ENCODE measurements at regions not wholly inside any gene's neighbourhood (a gene's known extent, or its start where the extent isn't known, plus 50 kb on each side); places are given as distances from the start of the nearest gene placed in this dataset.

DNA sequence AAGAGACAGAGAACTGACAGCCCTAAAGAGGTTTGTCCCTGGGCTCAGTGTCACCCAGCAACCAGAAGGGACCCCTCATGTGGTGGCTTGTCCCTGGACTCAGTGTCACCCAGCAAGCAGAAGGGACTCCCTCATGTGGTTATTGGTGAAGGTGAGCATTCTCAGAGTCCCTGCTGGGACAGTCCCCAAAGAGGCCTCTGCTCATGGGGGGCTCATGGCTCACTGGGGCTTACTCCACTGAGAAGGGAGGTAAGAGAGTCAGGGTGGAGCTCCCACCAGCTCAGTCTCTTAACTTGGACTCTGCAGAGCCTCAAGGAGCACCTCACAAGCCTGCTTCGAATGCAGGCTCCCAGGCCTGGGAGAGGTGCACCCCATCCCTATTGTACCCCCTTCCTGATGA, 145.2 kb upstream of the COPS8 start:
- no peak for DNase-seq

DNA sequence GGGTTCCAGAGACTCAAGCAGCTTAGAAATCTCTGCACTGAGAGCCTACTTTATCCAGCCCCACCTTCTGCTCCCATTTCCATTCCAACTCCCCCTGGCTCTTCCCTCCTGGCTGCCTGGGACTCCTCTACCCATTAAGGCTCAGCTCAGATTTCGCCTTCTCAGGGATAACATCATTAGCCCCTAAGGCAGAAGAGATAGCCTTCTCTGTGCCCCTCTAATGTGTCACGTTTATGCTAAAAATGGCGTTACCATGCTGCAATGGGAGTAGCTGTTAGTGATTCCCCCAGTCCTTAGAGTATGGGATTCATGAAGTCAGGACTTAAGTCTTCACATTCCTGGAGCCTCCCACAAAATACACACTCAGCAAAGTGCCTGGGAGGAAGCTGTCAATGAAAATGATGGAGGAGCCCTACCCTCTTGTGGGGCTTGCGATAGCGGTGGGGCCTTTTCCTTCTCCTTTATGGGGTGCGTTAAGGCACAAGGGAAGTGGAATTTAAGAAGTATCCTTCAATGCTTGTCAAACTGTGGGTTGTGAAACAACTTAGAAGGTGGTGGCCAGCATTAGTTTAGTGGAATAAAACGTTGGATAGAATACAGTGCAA, 144.7 kb upstream of the COPS8 start:
- DNase-seq, result no peak

GRCh38 chr2:236941551-236941950, 144.1 kb upstream of the COPS8 start:
- no peak for DNase-seq

DNA sequence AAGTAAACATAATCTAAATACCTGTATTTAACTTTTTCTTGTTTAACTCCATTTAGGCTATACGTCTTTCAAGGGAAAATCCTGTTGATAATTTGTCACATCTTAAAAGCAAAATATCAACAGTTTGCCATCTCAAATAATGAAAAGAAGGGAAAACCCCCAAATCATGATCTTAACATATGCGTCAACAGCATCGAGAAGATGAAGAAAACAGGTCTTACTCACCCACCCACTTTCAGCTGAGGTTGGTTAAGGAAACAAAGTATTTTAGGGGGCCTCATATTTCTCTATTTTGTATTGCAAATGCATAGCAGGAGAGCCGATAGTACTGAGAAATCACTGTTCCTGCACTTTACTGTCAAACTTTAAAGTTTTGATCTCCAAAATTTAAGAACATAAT, 143.1 kb upstream of the COPS8 start:
- no peak for DNase-seq

GRCh38 chr2:236943068-236943467, 142.6 kb upstream of the COPS8 start:
- no peak for DNase-seq

- no peak for DNase-seq
These were observed 141.7 kb upstream of the COPS8 start for GRCh38 chr2:236943841-236944513.

- DNase-seq, result no peak
These were observed 141.1 kb upstream of the COPS8 start for GRCh38 chr2:236944561-236944960.

- no peak for DNase-seq
These were observed 140.2 kb upstream of the COPS8 start for GRCh38 chr2:236945431-236946016.

- no peak for DNase-seq
These were observed 138.8 kb upstream of the COPS8 start for GRCh38 chr2:236946871-236947270.

DNA sequence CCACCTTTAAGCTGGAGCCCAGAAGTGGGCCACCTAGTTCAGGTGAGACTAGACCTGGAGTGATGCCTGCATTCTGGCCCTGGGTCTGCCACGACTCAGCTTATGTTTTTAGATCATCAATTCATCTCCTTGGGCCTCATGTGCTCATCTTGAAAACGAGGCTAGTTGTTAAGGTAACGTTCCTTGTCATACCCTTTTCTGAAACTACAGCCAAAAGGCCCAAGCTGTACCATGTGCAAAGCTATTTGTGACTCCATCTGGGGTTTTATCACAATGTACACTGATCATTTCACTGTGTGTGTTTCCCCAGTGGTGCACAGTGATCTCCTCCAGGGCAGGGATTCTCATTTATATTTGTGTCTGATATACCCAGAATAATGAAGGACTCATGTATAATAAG, 138.4 kb upstream of the COPS8 start:
- no peak for DNase-seq

- DNase-seq, result no peak
These were observed 137.8 kb upstream of the COPS8 start for GRCh38 chr2:236947896-236948295.

- no peak for DNase-seq
These were observed 136.4 kb upstream of the COPS8 start for GRCh38 chr2:236949089-236949905.

DNA sequence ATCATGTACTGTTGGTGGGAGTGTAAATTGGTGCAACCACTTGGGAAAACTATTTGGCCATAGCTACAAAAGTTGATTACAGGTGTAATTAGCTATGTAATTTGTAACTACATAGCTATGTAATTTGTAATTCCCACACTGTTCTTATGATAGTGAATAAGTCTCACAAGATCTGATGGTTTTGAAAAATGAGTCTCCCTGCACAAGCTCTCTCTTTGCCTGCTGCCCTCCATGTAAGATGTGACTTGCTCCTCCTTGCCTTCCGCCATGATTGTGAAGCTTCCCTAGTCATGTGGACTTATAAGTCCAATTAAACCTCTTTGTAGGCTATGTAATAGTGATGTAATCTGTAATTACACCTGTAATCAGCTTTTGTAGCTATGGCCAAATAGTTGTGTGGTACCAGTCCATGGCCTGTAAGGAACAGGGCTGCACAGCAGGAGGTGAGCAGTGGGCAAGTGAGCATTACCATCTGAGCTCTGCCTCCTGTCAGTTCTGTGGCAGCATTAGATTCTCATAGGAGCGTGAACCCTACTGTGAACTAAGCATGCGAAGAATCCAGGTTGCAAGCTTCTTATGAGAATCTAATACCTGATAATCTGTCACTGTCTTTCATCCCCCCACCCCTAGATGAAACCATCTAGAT, 133.7 kb upstream of the COPS8 start:
- DNase-seq, result no peak

DNA sequence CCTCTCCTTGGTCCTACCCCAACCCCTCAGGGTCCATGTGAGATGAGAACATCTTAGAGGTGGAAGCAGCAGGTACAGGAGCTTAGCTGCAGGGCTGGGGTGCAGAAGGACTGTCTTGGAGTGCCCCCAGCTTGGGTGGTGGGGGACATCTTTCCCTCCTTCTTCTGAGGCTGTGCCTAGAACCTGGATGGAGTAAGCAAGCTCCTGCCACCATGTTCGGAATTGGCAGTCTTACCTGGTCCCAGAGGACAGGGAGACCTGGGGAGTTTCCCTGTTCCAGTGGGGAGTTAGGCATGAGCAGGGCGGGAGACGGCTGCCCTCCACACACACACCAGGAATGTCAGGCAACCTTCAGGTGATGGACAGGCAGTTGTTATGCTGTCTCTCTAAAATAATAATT, 131.0 kb upstream of the COPS8 start:
- DNase-seq, result no peak

DNA sequence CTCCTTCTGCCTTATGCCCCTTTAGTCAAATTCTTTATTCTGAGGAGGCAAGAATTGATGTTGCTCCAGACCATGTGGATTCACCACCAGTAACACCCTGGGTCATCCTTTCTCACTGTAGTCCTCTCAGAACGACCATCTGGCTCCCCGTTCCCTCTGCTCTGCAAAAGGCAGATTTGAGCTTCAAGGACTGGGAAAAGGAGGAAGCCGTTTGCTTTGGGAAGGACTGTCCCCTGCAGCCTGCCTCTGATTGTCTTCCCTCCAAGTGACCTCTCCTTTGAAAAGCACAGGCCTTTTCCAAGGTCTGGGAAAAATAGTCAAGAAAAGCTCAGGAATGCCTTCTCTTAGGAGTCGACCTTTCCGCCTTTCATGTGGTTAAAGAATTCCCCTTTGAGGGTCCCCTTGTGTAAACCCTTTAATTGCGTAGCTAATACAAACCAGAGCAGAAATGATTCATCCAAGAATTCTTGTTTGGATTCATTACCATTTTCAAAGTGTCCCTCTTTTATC, 130.1 kb upstream of the COPS8 start:
- DNase-seq, result no peak

- DNase-seq, result no peak
These were observed 129.6 kb upstream of the COPS8 start for GRCh38 chr2:236956031-236956618.

- no peak for DNase-seq
These were observed 129.0 kb upstream of the COPS8 start for GRCh38 chr2:236956641-236957040.

DNA sequence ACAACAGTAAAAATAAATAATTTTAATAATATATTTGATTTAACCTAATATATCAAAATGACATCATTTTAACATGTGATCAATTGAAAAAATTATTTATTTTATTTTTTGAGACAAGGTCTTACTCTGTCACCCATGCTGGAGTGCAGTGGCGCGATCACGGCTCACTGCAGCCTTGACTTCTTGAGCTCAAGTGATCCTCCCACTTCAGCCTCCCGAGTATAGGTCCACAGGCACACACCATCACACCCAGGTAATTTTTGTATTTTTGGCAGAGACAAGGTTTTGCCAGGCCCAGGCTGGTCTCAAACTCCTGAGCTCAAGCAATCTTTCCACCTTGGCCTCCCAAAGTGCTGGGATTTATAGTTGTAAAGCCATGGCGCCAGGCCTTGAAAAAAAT, 126.7 kb upstream of the COPS8 start:
- no peak for DNase-seq

DNA sequence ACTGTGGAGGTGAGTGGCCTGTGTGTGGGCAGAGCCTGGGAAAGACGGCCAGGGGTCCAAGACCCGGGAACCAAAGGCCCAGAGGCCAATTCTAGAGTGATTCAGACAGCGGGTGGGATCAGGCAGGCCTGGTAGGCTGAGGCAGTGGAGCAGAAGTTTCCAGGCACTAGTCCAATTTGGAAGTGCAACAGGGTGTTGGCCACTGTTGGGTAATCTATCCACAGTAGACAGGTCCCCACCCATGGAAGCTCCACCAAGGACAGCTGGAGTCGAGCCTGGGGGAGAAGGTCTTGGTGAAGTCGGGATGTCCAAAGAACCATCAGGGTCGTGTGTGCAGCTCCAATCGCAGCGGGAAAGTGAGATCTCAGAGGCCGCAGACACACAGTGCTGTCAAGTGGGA, 125.8 kb upstream of the COPS8 start:
- DNase-seq, result no peak

GRCh38 chr2:236960531-236960930, 125.2 kb upstream of the COPS8 start:
- DNase-seq, result no peak

DNA sequence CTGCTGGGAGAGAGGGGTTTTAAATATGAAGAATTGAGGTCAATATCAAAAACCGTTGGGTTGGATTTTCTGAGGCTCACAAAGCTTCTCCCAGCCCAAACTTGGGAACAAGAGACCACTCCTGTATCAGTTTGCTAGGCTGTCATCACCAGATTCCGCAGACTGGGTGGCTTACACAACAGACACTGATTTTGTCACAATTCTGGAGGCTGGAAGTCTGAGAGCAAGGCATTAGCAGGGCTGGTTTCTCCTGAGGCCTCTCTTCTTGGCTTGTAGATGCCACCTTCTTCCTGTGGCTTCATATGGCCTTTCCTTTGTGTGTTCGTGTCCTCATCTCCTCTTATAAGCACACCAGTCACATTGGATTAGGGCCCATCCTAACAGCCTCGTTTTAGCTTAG, 122.9 kb upstream of the COPS8 start:
- no peak for DNase-seq

DNA sequence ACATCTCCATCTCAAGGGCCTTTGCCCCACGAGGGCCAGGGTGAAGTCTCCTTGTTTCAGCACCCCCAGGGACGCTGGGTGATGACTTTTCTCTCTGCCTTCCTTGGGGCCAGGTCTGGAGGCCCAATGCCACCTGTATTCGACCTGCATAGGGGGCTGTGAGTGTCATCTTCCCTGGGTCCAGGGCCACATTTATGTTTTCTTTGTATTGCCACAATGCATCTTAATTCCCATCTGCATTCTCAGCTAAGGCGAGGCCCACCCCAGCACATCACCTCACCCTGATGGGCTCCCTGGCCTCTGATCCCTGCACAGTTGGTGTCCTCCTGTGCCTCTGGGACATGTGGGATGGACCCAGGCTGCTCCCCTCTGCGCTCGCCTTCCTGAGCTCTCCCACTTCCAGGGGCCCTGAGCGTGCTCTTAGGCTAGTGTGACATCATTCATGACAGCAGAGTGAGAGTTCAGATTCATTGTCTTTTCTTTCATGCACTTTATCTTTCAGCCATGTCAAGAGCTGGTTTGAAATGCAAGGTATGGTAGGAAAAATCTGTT, 122.0 kb upstream of the COPS8 start:
- DNase-seq, result no peak

Measured in NCI-H345 (cell line).